ENCODE measurements at regions not wholly inside any gene's neighbourhood (a gene's known extent, or its start where the extent isn't known, plus 50 kb on each side); places are given as distances from the start of the nearest gene placed in this dataset.

DNA sequence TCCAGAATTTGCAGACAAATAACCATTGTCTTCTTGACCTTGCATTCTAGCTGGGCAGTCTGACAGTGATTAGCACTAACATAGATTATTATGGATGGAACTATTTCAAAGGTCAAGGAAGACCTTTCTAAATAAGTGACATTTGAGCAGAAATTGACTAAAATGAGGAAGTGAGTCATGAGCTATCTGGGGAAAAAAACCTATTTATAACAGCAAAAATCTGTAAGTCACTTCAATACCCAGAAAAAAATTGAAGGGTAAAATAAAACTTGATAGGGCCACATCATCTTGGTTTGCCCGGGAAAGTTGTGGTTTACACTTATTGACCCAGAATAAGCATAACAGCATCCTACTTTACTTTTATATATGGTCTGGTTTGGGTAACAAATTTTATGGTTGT, 414.6 kb upstream of the HS3ST1 start:
- WGBS = 81% methylated on average over 1 of the region's 1 CpG
- H3K27me3 ChIP-seq = no peaks in the 10 kb centered on the region
- no peak for TF ChIP-seq POLR2A (IDR thresholded peaks at IDR 0.05)
- TF ChIP-seq, protein P1, sequence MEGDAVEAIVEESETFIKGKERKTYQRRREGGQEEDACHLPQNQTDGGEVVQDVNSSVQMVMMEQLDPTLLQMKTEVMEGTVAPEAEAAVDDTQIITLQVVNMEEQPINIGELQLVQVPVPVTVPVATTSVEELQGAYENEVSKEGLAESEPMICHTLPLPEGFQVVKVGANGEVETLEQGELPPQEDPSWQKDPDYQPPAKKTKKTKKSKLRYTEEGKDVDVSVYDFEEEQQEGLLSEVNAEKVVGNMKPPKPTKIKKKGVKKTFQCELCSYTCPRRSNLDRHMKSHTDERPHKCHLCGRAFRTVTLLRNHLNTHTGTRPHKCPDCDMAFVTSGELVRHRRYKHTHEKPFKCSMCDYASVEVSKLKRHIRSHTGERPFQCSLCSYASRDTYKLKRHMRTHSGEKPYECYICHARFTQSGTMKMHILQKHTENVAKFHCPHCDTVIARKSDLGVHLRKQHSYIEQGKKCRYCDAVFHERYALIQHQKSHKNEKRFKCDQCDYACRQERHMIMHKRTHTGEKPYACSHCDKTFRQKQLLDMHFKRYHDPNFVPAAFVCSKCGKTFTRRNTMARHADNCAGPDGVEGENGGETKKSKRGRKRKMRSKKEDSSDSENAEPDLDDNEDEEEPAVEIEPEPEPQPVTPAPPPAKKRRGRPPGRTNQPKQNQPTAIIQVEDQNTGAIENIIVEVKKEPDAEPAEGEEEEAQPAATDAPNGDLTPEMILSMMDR (IDR thresholded peaks at IDR 0.05) = no peak
- no peak for TF ChIP-seq POLR2AphosphoS5 (IDR thresholded peaks at IDR 0.05)
- TF ChIP-seq EP300 (IDR thresholded peaks at IDR 0.05) = no peak
- H3K9me3 ChIP-seq = no peaks in the 10 kb centered on the region
- H3K36me3 ChIP-seq = no peaks in the 10 kb centered on the region
- H3K4me3 ChIP-seq = no peak overlapping the region
- DNase-seq (ENCODE audit: low spot score in 2 of 2) = no peak
- no peak overlapping the region for H3K27ac ChIP-seq
- H3K4me1 ChIP-seq = no peaks in the 10 kb centered on the region

DNA sequence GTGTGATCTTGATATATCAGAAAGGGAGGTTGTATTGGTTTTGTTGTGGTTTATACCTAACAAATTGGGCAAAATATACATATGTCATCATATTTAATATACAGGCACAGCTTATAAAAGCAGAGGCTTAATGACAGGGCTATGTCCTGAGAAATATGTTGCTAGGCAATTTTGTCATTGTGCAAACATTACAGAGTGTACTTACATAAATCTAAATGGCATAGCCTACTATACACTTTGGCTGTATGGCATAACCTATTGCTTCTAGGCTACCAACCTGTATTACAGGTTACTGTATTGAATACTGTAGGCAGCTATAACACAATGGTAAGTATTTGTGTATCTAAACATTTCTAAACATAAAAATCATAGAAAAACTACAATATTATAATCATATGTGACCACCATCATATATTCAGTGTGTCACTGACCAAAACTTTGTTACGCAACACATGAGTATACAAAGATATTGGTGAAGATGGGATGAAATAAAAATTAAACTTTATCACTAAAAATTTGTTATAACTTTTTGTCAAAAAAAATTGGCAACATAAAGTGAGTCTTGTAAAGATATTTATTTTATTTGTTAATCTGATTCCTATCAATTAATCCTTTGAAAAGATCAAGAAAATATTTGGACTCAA, 414.0 kb upstream of the HS3ST1 start:
- H3K27me3 ChIP-seq = no peaks in the 10 kb centered on the region
- TF ChIP-seq, protein P1 (IDR thresholded peaks at IDR 0.05) = no peak
- TF ChIP-seq EP300 (IDR thresholded peaks at IDR 0.05) = no peak
- no peak for DNase-seq (ENCODE audit: low spot score in 2 of 2)
- 96% methylated on average over 1 of the region's 1 CpG for WGBS
- no peak overlapping the region for H3K4me3 ChIP-seq
- no peaks in the 10 kb centered on the region for H3K4me1 ChIP-seq
- no peaks in the 10 kb centered on the region for H3K36me3 ChIP-seq
- H3K27ac ChIP-seq = no peak overlapping the region
- no peaks in the 10 kb centered on the region for H3K9me3 ChIP-seq

GRCh38 chr4:11839889-11840288, 411.2 kb upstream of the HS3ST1 start:
- TF ChIP-seq POLR2AphosphoS5 (IDR thresholded peaks at IDR 0.05) = no peak
- TF ChIP-seq EP300 (IDR thresholded peaks at IDR 0.05) = no peak
- TF ChIP-seq POLR2A (IDR thresholded peaks at IDR 0.05) = no peak
- TF ChIP-seq, protein P1 (IDR thresholded peaks at IDR 0.05) = no peak
- no peak overlapping the region for H3K27ac ChIP-seq
- no peaks in the 10 kb centered on the region for H3K27me3 ChIP-seq
- no peak for DNase-seq (ENCODE audit: low spot score in 2 of 2)
- H3K9me3 ChIP-seq = no peaks in the 10 kb centered on the region
- no peaks in the 10 kb centered on the region for H3K36me3 ChIP-seq
- no peak overlapping the region for H3K4me3 ChIP-seq
- H3K4me1 ChIP-seq = no peaks in the 10 kb centered on the region

DNA sequence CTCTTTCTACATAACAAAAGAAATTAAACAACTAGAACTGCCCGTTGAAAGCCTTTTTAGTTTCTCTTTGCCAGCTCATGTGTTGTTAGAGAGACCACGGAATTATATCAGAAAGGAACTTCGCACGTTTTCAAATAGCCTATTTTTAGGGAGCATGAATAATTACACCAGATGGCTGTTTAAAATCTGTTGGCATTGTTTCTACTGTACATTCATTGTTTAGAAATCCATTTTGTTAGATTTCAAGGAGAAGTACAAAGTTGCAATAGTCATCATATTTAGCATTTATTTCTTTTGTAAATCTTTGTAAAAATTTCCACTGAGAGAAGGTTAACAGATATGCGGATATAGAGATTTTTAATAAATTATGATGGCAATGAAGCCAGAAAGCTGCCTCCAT, 403.0 kb upstream of the HS3ST1 start:
- no peaks in the 10 kb centered on the region for H3K4me1 ChIP-seq
- TF ChIP-seq, protein P1 (IDR thresholded peaks at IDR 0.05) = no peak
- TF ChIP-seq POLR2A (IDR thresholded peaks at IDR 0.05) = no peak
- 56% methylated on average over 5 of the region's 5 CpGs for WGBS
- DNase-seq (ENCODE audit: low spot score in 2 of 2) = no peak
- H3K27ac ChIP-seq = no peak overlapping the region
- no peaks in the 10 kb centered on the region for H3K27me3 ChIP-seq
- H3K4me3 ChIP-seq = no peak overlapping the region
- no peaks in the 10 kb centered on the region for H3K36me3 ChIP-seq
- no peaks in the 10 kb centered on the region for H3K9me3 ChIP-seq

GRCh38 chr4:11824566-11824965, 395.9 kb upstream of the HS3ST1 start:
- Histone ChIP-seq H3K9me3 (no peaks in the 10 kb centered on the region), H3K27me3 (no peaks in the 10 kb centered on the region), H3K4me1 (no peaks in the 10 kb centered on the region), H3K4me3 (no peak overlapping the region), H3K27ac (no peak overlapping the region), H3K36me3 (no peaks in the 10 kb centered on the region)
- DNase-seq (ENCODE audit: low spot score in 2 of 2) = no peak
- TF ChIP-seq POLR2AphosphoS5 (IDR thresholded peaks at IDR 0.05) (no peak), EP300 (IDR thresholded peaks at IDR 0.05) (no peak), POLR2A (IDR thresholded peaks at IDR 0.05) (no peak)
- TF ChIP-seq, protein P1 (IDR thresholded peaks at IDR 0.05) = no peak
- 64% methylated on average over 2 of the region's 2 CpGs for WGBS
